NOMO-1 treated with DMSO at 0.1 percent for 48 hours (cell line): ENCODE measurements at regions not wholly inside any gene's neighbourhood (a gene's known extent, or its start where the extent isn't known, plus 50 kb on each side); places are given as distances from the start of the nearest gene placed in this dataset.

Experiments
- DNase-seq: peaks from one replicate; lab custom pipeline; 2025; ENCODE audit not compliant: unreplicated experiment; lab: John Stamatoyannopoulos, UW

DNA sequence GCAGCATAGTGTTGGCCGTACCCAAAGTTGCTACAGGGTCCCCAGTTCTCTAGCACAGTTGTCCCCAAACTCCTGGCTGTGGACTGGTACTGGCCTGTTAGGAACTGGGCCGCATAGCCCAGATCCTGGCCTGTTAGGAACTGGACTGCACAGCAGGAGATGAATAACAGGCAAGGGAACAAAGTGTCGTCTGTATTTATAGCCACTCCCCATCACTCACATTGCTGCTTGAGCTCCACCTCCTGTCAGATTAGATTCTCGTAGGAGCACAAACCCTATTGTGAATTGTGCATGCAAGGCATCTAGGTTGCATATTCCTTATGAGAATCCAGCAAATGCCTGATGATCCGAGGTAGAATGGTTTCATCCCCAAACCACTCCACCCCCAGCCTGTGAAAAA is 604.0 kb upstream of the LMCD1 start:
- DNase-seq = no peak

DNA sequence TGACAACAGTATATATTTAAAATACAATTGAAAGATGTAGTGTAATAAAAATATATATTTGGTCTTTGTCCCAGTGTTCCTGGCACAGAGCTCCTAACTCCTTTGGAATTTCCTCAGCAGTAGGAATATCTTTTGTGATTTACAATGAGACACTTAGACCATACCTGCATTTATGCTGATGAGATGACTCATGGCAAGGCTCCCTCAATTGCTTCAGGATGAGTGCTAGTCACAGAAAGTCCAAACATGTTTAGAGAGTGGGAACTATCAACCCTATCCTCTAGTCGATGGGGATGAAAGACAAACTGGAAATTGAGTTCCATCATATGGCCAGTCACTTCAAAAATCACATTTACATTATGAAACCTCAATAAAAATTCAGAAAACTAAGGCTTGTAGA is 588.3 kb upstream of the LMCD1 start:
- DNase-seq = no peak

DNA sequence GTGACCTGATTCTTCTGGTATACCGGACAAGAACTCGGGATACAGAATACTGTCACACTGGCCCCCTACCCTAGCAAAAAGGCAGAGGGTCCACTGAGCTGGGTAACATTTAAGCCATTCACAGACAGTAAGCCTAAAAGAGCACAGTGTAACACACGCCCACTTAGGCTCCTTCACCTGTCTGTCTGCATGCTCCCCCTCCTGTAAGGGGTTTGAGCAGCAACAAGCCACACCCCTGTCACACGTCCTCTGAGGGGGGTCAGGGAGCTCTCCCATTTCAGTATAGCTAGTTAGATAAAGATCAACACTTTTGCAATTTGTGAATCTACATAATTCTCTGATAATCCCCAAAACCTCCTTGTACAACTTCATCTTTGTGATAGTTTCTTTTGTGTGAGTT is 586.3 kb upstream of the LMCD1 start:
- DNase-seq = no peak

DNA sequence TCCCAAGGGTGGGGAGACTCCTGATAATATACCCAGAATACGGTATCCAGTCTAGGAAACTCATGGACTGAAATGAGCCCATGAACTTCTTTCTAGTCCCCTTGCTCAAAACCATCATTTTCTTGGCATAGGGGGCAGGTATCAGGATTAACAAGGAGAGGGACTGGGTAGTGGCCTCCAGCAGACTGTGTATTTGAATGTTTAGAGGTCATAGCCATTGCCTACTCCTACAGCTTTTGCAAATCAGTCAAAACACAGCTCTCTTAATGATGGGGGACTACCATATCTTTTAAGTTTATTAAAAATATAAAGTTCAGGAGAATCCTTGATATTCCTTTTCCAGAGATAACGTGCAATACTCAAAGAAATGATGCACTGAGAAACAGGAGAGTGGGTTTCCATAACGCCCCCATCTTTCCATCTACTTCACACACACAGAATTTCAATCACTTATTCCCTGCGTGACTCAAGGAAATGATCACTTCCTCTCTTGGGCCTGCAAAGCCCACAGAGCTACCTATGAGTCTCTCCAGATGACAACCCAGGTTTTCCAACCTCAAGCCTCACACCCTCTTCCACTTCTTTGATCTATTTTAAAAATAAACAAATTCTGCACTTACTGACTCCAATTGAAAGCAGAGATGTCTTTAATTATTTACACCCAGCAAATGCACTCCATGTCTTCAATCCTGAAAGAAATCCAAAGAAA is 584.0 kb upstream of the LMCD1 start:
- DNase-seq = no peak

DNA sequence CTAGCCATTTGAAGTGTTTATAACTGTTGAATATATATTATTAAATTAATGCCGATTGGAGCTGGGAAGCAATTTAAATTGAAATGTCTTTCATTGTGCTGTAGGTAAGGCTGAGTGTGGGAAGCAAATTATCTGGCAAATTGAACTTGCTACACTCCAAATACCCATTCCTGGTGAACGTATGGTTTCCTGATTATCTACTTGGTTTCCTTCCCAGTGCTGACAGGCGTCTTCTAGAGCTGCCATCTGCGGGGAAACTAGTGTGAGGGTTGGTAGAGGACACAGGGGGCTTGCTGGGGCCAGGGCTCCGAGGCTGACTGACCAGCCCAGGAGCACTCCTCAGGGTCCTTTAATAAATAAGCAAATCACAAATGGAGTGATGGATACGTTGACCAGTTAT is 581.4 kb upstream of the LMCD1 start:
- DNase-seq = no peak

DNA sequence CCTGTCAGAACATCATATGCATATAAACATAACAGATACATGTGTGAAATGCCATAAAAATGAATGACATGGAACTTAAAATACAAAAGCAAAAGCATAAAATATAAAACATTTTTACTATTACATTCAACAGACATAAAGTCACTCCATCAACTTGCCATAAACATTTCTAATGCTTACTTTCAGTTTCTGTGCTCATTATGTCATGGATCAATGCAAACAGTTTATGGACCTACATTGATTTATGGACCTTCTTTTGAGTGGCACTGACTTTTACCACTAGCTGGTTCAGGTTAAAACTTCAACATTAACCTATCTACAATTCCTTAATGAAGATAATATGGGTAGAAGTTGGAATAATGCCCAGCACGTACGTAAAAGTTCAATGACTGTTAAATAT is 577.4 kb upstream of the LMCD1 start:
- no peak for DNase-seq

DNA sequence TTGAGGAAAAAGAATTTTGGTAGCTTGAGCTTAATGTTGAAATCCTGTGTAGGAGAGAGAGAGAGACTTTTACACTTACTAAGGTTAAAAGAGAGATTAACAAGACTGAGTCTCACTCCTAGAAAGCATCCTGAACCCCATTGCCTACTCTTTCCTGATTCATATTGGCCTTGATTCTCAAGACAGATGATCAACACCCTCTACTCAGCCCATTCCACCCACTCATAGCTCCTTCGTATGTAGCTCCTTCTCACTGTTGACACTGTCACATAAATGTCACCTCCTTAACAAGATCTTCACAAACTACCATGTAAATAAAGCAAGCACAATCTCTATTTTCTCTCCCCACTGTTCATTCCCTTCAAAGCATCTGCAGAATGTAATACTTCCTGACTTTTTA is 574.6 kb upstream of the LMCD1 start:
- DNase-seq = no peak

DNA sequence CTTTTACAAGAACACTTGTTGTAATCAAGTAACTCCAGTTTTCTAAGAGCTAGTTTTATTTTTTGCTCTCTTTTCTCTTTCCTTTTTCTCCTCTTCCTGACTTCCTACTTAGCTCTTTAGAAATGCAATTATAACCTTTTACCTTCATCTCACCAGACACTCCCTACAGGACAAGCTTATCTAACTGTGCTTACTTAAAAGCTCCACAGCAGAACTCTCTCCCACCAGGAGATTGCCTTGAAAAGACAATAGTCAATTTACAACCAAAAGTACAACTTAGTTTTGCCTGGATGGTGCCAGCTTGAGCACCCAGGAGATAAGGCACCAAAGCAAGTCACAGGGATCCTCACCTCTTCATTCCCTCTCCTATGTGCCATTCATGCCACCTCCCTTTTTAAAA is 573.8 kb upstream of the LMCD1 start:
- no peak for DNase-seq

DNA sequence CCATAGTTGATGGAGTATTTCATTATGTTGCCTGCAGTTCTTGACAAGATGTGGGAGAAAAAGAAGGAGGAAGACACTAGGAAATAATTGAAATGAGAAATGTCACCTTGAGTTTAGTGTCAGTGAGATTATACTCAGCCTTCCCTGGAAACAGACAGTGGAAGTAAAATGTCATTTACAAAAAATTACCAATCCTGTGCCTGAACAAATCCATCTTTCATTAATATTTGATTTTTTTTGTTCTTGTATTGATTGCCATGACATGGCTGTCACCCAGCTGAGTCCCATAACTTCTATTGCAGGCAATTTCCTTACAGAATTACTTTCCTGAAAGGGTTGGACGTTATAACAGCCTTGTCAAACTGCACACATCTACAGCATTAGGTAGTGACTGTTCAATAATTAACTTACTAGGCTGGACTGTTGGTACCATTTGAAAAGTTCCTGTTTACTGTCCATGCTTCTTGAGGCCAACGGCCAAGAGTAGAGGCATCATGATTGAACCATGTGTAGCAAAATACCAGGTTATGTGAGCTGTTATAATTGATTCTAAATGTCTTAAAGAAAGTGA is 572.2 kb upstream of the LMCD1 start:
- no peak for DNase-seq

DNA sequence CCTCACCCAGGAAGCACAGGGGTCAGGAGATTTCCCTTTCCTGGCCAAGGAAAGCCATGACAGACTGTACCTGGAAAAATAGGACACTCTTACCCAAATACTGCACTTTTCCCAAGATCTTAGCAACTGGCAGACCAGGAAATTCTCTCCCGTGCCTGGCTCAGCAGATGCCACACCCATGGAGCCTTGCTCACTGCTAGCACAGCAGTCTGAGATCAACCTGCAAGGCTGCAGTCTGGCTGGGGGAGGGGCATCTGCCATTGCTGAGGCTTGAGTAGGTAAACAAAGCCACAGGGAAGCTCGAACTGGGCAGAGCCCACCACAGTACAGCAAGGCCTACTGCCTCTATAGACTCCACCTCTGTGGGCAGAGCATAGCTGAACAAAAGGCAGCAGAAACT is 567.3 kb upstream of the LMCD1 start:
- DNase-seq = no peak

DNA sequence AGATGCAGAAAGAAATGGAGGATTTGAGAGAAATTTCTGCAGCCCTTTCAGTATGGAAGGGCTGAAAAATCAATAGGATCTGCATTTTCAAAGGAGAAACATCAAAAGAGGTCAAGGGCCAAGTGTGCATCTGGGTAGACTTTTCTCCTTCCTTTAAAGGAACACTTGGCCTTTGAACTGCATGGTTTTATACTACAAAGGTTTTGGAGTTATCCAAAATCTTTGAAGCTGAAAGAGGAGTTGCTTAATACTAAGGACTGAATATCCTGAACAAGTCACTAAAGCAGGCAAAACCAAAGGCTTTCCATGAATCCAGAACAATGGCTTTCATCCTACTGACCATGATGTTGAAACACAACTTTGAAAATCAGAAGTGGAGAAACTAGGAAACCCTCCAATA is 553.7 kb upstream of the LMCD1 start:
- no peak for DNase-seq

DNA sequence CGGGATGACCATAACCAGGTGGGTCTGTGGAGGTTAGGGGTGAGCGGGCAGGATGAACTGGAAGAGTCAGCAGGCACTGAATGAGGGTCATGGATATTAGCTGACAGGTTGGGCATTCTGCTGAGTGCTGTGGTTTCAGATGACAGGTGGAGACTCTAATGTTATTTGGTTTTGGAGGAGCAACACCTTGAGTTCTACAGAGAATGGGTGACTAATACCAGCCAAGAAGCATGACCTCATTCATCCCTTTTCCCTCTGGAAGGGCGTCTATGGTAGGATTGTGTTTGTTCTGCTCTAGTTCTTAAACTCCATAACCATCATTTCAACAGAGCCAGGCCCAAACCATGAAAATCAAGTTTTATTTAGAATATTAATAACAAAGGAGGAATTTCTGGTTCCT is 550.7 kb upstream of the LMCD1 start:
- DNase-seq = no peak

DNA sequence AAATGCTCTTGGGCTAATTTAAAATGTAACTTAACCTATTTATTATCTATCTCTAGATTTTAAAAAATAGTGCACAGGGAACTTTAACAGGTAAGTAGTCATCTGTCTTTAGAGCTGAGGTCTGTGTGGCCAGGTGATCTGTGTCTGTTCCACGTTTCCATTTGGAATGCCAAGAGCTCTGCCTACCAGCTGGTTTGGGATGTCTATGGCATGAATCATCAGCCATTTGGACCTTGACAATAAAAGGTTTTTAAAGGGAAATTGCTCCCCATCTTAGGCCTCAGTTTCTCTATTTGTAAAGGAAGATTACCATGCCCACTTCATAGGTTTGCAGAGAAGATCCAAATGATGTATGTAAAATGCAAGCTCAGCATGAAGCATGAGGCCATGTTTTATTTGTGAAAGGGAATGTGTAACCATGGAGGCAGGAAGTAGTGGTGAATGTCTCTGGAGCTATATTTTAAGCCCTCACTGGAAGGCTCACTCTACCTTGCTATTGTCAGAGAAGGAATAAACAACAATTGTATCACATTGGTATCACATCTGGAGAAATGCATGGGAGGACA is 548.1 kb upstream of the LMCD1 start:
- DNase-seq = no peak

DNA sequence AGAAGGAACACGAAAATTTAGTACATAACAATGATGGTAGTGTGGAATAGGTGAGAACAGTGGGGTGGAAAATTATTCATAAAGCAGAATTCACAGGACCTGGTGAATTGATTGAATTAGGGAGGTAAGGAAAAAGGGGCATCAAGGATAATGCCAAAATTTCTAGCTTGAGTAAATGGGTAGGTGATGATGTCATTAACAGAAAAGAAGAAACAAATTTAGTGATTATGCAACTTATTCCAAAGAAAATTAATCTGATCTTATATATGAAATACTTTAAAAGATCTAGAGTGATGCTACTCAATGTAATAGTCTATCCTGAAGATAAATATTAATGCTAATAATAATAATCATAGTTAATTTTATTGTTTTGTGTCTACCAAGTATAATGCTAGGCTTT is 544.6 kb upstream of the LMCD1 start:
- no peak for DNase-seq

DNA sequence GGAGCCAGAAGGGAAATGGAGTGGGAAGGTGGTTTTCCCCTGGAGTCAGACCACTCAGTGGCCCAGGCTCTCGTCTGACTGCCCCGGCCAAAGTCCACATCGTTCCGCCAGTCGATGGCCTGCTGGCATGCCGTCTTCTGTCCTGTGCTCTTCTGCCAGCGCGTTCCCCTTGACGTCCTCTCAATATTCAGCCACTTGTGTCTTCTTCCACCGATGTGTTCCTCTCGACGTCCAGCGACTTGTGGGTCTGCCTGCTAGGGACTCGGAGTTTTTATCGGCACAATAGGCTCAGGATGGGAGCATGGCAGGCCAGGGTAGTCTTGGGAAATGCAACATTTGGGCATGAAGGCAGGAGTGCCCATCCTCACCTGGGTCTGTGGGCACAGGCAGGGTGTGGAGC is 542.5 kb upstream of the LMCD1 start:
- DNase-seq = no peak

DNA sequence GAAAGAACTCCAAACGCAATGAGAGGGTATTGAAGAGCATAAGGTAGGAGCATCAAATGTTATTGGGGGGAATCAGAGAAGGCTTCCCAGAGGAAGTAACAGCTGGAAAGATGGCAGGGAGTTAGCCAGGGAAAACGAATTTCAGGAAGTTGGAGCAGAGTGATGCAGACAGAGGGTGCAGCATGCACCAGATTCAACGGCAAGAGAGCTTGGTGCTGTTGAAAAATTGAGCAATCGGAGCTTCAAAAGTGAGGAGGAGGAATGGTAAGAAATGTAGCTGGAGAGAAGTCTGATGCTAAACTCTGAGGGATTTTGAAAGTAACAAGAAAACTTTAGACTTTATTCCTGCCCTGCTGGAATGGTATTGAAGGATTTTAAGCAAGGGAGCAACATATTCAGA is 541.0 kb upstream of the LMCD1 start:
- DNase-seq = no peak

DNA sequence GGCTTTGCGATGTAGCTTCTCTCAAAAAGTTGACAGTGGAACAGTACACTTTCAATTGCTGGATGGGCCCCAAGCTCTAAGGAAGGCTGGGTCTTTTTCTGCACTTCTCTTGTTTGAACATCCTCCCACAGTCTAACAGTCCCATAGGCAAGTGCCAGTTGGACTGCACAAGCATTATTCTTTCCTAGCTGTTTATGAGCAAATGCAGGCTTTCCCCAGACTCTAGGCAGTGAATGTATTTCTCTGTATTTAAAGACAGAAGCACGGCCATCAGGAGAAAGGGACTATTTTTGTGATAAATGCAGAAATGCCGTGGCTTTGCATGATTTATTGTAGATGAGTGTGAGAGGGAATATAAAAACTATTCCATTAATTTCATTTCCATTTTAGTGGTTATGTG is 539.3 kb upstream of the LMCD1 start:
- no peak for DNase-seq

DNA sequence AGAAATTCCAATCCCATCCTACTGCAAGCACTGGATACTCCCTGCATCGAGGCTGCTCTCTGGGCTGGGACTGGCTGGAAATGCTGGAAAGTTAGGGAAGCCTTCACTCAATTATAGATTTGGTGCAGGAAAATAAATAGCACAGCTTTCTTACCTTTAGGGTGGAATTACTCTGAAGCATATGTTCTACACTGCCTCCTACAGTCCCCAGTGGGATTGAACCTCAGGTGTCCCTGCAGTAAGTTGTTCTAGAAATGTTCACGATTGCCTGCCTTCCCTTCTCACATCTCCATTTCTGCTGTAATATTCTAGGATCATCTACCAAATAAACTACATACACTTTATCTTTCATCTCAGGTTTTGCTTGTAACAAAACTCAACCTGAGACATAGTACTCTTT is 536.7 kb upstream of the LMCD1 start:
- no peak for DNase-seq

DNA sequence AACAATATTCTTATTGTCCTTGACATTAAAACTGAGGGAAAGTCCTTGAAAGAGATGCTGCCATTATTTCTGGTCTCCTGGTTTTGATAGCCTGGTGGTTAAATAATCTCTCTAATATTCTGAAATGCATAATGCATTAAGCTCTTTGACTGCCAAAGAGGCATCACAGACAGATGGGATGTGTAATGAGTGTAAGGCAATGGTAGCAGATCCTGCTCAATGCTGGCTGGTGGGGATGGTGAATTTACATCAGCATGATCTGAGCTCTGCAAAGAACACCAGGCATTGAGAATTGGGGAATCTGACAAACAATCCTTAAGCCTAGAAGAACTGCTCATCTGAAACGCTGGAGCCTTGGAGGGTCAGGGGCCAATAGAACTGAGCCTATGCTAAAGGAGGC is 528.6 kb upstream of the LMCD1 start:
- DNase-seq = no peak

DNA sequence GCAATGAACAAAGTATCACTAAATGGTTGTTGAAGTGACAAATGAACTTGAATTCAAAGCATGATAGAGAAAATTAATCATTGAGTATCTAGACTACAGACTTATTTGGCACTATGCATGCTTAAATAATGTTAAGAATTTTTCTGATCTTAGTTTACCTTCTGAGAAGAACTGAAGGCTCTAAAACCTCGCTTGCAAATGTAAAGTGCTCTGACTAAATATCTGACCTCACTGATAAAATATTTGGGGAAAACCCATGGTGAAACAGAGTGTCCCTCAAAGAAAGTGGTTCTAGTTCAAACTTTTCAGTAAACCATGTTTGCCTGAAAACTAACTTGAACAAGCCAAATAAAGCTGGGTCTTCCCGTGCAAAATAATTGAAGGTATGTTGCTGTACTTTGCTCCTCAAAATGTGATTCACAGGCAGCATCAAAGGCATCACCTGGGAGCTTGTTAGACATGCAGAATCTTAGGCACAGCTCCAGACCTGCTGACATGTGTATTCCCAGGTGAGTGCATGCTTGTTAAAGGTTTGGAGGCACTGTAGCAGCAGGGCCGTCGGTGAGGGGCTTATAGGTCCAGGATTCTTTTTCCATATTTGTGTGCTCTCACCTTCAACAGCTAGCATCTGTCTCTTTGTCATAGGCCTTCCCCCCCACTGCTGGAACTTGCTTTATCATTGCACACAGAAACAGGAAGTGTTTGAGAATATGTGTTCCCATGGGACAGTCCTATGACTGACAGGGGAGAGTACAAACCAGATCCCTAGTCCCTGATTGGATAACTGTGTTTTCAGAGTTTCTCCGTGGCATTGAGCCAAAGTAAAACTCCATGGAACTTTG is 524.2 kb upstream of the LMCD1 start:
- no peak for DNase-seq

DNA sequence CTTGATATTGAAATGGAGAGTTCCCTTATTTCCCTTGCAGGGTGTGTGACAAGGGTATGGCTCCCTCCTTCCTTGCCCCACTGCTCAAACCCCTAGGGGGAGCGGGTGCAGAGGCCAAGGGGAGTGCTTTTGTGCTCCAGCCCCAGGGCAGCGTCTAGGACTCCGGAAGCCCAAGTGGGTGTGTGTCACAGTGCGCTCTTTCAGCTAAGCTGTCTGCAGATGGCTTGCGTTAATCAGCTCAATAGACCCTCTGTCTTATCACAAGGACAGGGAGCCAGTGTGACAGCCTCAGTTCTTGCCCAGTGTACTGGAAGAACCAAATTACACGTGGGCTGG is 523.6 kb upstream of the LMCD1 start:
- DNase-seq = no peak

DNA sequence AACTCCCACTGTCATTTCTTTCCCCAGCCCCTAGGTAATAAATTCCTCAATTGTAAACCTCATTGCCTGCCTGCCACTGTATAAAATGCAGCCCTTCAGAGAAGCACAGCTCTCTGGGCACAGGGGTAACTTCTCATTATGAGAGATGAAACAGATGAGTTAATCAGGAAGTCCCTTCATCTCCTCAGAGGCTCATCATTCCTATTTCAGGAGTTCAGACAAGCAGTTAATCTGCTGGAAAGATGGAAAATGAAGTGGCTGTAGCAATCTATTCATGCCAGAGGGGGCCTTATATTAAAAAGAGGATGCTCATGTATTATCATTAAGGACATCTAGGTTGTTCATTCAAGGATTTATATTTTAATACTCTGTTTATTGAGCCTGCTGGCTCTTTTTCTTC is 519.5 kb upstream of the LMCD1 start:
- no peak for DNase-seq
